NAMALWA (cell line): ENCODE measurements at regions not wholly inside any gene's neighbourhood (a gene's known extent, or its start where the extent isn't known, plus 50 kb on each side); places are given as distances from the start of the nearest gene placed in this dataset.

Source experiments
- DNase-seq: peaks from one replicate; pipeline ENCODE4 v3.0.0-alpha.2; 2015; ENCODE audit warnings: low spot score

- no peak for DNase-seq
These were observed 52.9 kb upstream of the RNU6-1 start for GRCh38 chr15:67892559-67893377.

GRCh38 chr15:67895237-67895636 lies 55.4 kb upstream of the RNU6-1 start:
- no peak for DNase-seq

GRCh38 chr15:67897646-67898339 lies 57.9 kb upstream of the RNU6-1 start:
- no peak for DNase-seq

GRCh38 chr15:67899596-67900283 lies 59.9 kb upstream of the RNU6-1 start:
- no peak for DNase-seq

- no peak for DNase-seq
These were observed 60.8 kb upstream of the RNU6-1 start for GRCh38 chr15:67900621-67901147.

- no peak for DNase-seq
These were observed 62.1 kb upstream of the RNU6-1 start for GRCh38 chr15:67901922-67902321.

GRCh38 chr15:67902579-67903009 lies 62.7 kb upstream of the RNU6-1 start:
- no peak for DNase-seq

- no peak for DNase-seq
These were observed 63.9 kb upstream of the RNU6-1 start for GRCh38 chr15:67903708-67904107.

GRCh38 chr15:67905628-67906027 lies 65.8 kb upstream of the RNU6-1 start:
- DNase-seq, result no peak

- no peak for DNase-seq
These were observed 66.5 kb upstream of the RNU6-1 start for GRCh38 chr15:67906382-67906781.

- DNase-seq, result no peak
These were observed 67.4 kb upstream of the RNU6-1 start for GRCh38 chr15:67907184-67907723.

GRCh38 chr15:67908756-67909155 lies 68.9 kb upstream of the RNU6-1 start:
- no peak for DNase-seq

GRCh38 chr15:67911727-67912126 lies 71.9 kb upstream of the RNU6-1 start:
- DNase-seq, result no peak

- no peak for DNase-seq
These were observed 74.2 kb upstream of the RNU6-1 start for GRCh38 chr15:67914028-67914427.

GRCh38 chr15:67914537-67915460 lies 75.0 kb upstream of the RNU6-1 start:
- DNase-seq, result no peak

- no peak for DNase-seq
These were observed 75.9 kb upstream of the RNU6-1 start for GRCh38 chr15:67915461-67916374.

- DNase-seq, result no peak
These were observed 76.7 kb upstream of the RNU6-1 start for GRCh38 chr15:67916565-67916964.

- DNase-seq, result no peak
These were observed 77.2 kb upstream of the RNU6-1 start for GRCh38 chr15:67917037-67917436.

GRCh38 chr15:67917636-67918035 lies 77.8 kb upstream of the RNU6-1 start:
- no peak for DNase-seq

GRCh38 chr15:67918205-67918861 lies 78.5 kb upstream of the RNU6-1 start:
- DNase-seq, result no peak
